Loucy (cell line): ENCODE measurements at regions not wholly inside any gene's neighbourhood (a gene's known extent, or its start where the extent isn't known, plus 50 kb on each side); places are given as distances from the start of the nearest gene placed in this dataset.

Source experiments
- H2AFZ ChIP-seq: fragments of 200-600 bp; sonication (generic); 2 replicates; pipeline ENCODE4 v1.6.0; 2016; ENCODE audit warnings: antibody characterized with exemption, mild to moderate bottlenecking, low read length, moderate library complexity
- H3F3A ChIP-seq: fragments of 200-600 bp; 2 replicates; pipeline ENCODE4 v1.6.0; 2016; ENCODE audit warnings: antibody characterized with exemption, low read depth, mild to moderate bottlenecking
- H3K27me3 ChIP-seq: fragments of 200-600 bp; sonication (generic); 2 replicates; pipeline ENCODE4 v1.6.1; 2014; ENCODE audit warnings: low read length, mild to moderate bottlenecking; ENCODE audit not compliant: insufficient read depth, poor library complexity, severe bottlenecking
- H3K36me3 ChIP-seq: fragments of 200-600 bp; sonication (generic); 2 replicates; pipeline ENCODE4 v1.6.1; 2016; ENCODE audit warnings: low read length; ENCODE audit not compliant: insufficient read depth
- H3K4me1 ChIP-seq: fragments of 200-600 bp; sonication (generic); 2 replicates; pipeline ENCODE4 v1.5.1; 2014; ENCODE audit warnings: low read length, mild to moderate bottlenecking; ENCODE audit not compliant: insufficient read depth, poor library complexity, severe bottlenecking
- H3K4me2 ChIP-seq: fragments of 200-600 bp; sonication (generic); 2 replicates; pipeline ENCODE4 v1.6.0; 2014; ENCODE audit warnings: antibody characterized with exemption, low read length, low read depth, mild to moderate bottlenecking; ENCODE audit not compliant: poor library complexity, severe bottlenecking
- H3K4me3 ChIP-seq: fragments of 200-600 bp; sonication (generic); 2 replicates; pipeline ENCODE4 v1.5.1; 2014; ENCODE audit warnings: low read length, mild to moderate bottlenecking, mixed read lengths; ENCODE audit not compliant: poor library complexity, severe bottlenecking
- H3K79me2 ChIP-seq: fragments of 200-600 bp; sonication (generic); 2 replicates; pipeline ENCODE4 v1.6.1; 2014; ENCODE audit warnings: low read length; ENCODE audit not compliant: insufficient read depth
- H3K9ac ChIP-seq: fragments of 200-600 bp; sonication (generic); 2 replicates; pipeline ENCODE4 v1.6.0; 2014; ENCODE audit warnings: mild to moderate bottlenecking, low read depth, low read length, moderate library complexity; ENCODE audit not compliant: poor library complexity, severe bottlenecking
- H3K9me2 ChIP-seq: fragments of 200-600 bp; sonication (generic); replicated peaks from 2 replicates; pipeline ENCODE4 v1.6.1; 2016; ENCODE audit warnings: low read depth, low read length, mixed read lengths
- H3K9me3 ChIP-seq: fragments of 200-600 bp; sonication (generic); 2 replicates; pipeline ENCODE4 v1.6.1; 2014; ENCODE audit warnings: mild to moderate bottlenecking, antibody characterized with exemption, low read length, low read depth; ENCODE audit not compliant: insufficient read depth
- H4K20me1 ChIP-seq: fragments of 200-600 bp; sonication (generic); 2 replicates; pipeline ENCODE4 v1.6.0; 2014; ENCODE audit warnings: antibody characterized with exemption, low read length, mild to moderate bottlenecking; ENCODE audit not compliant: insufficient read depth, poor library complexity, severe bottlenecking
- EZH2phosphoT487 ChIP-seq: fragments of 200-600 bp; IDR thresholded peaks from 2 replicates; pipeline ENCODE4 v1.6.1; 2018; ENCODE audit warnings: antibody characterized with exemption, mild to moderate bottlenecking, moderate library complexity, borderline replicate concordance
- TF ChIP-seq, protein P1 (sequence below): fragments of 200-600 bp; sonication (generic); conservative IDR thresholded peaks from 2 replicates; pipeline ENCODE4 v1.5.1; 2014; ENCODE audit warnings: mild to moderate bottlenecking, antibody characterized with exemption, low read length

DNA sequence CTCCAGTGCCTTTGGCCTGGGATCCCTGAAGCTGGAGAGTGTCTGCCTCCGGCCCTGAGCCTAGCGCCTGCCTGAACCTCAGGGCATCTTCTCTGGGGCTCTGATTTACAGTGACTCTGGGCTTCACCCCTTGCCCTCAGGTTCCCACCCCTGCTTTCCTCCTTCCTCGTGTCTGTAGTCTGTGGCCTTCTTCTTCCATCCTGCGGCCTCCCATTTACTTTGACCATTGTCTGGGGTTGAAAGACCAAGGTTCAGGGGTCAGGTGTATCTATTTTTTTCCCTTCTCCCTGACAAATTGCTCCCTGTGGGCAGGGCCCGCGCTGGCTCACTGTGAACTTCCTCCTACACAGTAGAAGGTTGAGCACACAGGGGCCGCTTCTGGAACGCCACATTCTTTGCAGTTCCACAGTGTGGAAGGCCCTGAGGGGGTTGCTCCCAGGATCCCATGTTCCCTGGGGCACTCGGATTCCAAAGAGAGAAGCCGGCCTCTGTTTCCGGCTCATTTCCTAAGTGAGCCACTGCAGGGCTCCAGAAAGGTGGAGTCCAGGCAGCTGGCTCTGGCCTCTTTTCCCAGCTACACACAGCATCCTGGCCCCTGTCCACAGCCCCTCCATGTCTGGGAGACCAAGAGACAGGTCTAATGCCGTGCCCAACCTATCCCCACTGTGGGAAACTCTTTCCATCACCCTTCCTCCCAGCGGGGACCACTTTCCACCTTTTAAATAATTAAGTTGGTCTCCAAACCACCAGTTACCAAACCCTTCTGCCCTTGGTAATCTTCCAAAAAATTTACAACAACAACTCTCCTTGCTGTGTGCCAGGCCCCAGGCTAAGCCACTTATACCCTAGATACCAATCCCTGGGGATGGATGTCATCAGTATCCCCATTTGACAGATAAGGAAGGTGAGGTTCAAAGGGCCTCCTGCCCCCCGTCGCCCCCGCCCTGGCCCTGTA, 140.3 kb upstream of the IER5L start:
- H3F3A ChIP-seq = no peaks in the 10 kb centered on the region
- H3K4me1 ChIP-seq = peaks cover 21% of the 10 kb centered on the region
- no peak overlapping the region for H2AFZ ChIP-seq
- no peaks in the 10 kb centered on the region for H3K9me2 ChIP-seq
- no peaks in the 10 kb centered on the region for H4K20me1 ChIP-seq
- no peak overlapping the region for H3K4me3 ChIP-seq
- H3K36me3 ChIP-seq = no peaks in the 10 kb centered on the region
- H3K9me3 ChIP-seq = no peaks in the 10 kb centered on the region
- no peaks in the 10 kb centered on the region for H3K27me3 ChIP-seq
- H3K4me2 ChIP-seq = no peak overlapping the region
- H3K9ac ChIP-seq = no peak overlapping the region
- TF ChIP-seq, protein P1, sequence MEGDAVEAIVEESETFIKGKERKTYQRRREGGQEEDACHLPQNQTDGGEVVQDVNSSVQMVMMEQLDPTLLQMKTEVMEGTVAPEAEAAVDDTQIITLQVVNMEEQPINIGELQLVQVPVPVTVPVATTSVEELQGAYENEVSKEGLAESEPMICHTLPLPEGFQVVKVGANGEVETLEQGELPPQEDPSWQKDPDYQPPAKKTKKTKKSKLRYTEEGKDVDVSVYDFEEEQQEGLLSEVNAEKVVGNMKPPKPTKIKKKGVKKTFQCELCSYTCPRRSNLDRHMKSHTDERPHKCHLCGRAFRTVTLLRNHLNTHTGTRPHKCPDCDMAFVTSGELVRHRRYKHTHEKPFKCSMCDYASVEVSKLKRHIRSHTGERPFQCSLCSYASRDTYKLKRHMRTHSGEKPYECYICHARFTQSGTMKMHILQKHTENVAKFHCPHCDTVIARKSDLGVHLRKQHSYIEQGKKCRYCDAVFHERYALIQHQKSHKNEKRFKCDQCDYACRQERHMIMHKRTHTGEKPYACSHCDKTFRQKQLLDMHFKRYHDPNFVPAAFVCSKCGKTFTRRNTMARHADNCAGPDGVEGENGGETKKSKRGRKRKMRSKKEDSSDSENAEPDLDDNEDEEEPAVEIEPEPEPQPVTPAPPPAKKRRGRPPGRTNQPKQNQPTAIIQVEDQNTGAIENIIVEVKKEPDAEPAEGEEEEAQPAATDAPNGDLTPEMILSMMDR = no peak
- TF ChIP-seq EZH2phosphoT487 = no peak
- no peaks in the 10 kb centered on the region for H3K79me2 ChIP-seq

DNA sequence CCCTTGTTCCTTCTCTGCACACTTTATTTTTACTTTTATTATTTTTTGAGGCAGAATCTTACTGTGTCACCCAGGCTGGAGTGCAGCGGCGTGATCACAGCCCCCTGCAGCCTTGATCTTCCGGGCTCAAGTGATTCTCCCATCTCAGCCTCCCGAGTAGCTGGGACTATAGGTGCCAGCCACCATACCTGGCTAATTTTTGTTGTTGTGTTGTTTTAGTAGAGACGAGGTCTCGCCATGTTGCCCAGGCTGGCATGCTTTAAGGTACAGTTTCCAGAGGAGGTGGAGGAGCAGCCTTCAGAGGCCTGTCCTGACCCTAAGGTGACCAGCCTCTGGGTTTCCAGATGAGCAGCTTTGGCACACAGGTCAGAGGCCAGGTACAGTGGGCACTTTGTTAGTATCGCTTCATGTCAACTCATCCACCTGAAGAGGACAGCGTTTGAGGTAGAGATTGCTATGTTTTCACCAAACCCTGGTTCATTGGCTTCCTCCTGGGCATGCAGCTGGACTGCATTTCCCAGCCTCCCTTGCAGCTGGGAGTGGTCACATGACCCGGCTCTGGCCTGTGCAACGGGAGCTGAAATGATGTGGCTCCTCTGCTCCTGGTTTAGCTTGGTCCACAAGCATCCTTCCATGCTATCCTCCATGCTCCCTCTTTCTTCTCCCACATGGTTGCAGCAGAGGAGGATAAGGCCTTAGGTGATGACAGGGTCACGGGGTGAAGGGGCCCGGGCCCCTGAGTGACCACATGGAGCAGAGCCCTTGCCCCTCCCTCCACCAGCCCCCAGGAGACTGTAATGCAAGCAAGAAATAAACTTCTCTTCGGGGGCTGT, 139.3 kb upstream of the IER5L start:
- H3K4me1 ChIP-seq = peaks cover 21% of the 10 kb centered on the region
- no peaks in the 10 kb centered on the region for H3K36me3 ChIP-seq
- H3K9ac ChIP-seq = no peak overlapping the region
- H3K9me2 ChIP-seq = no peaks in the 10 kb centered on the region
- H3K4me3 ChIP-seq = no peak overlapping the region
- TF ChIP-seq, protein P1 = no peak
- TF ChIP-seq EZH2phosphoT487 = no peak
- H4K20me1 ChIP-seq = no peaks in the 10 kb centered on the region
- H3K4me2 ChIP-seq = no peak overlapping the region
- H2AFZ ChIP-seq = no peak overlapping the region
- no peaks in the 10 kb centered on the region for H3K9me3 ChIP-seq
- no peaks in the 10 kb centered on the region for H3F3A ChIP-seq
- H3K27me3 ChIP-seq = no peaks in the 10 kb centered on the region
- no peaks in the 10 kb centered on the region for H3K79me2 ChIP-seq

DNA sequence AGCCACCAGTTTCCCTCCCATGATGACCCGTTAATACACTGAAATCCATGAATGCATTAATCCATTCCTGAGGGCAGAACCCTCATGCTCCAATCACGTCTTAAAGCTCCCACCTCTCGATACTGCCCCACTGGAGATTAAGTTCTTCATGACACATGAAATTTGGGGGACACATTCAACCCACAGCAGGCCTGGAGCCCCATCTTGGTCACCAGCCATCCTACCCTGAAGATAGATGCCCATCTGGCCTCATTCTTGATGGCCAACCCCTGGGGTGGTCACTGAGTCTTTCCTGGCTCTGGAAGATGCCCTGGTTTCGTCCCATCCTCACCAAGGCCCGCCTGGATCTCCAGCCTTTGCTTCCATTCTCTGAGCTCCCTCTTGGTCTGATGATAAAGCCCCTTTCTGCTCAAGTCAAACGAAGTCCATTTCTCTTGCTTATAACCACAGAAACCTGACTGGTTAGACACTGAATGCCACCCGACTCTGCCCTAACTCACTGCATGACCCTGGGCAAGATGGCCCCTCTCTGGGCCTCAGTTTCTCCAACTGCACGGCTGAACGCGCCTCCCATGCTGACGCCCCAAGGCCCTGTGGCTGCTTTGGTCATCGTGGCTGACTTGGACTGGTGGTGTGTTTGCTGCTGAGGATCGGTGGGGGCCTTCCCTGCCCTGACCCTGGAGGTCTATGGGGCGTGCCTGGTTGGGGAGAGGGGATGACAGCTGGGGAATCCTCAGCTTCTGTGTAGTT, 138.4 kb upstream of the IER5L start:
- H3K27me3 ChIP-seq = no peaks in the 10 kb centered on the region
- no peaks in the 10 kb centered on the region for H3K79me2 ChIP-seq
- H3F3A ChIP-seq = no peaks in the 10 kb centered on the region
- no peak for TF ChIP-seq EZH2phosphoT487
- TF ChIP-seq, protein P1 = no peak
- peaks cover 17% of the 10 kb centered on the region for H3K4me1 ChIP-seq
- no peaks in the 10 kb centered on the region for H3K9me2 ChIP-seq
- no peak overlapping the region for H3K9ac ChIP-seq
- H3K9me3 ChIP-seq = no peaks in the 10 kb centered on the region
- H2AFZ ChIP-seq = no peak overlapping the region
- no peaks in the 10 kb centered on the region for H4K20me1 ChIP-seq
- no peaks in the 10 kb centered on the region for H3K36me3 ChIP-seq
- H3K4me2 ChIP-seq = no peak overlapping the region
- H3K4me3 ChIP-seq = no peak overlapping the region
